ENCODE measurements at regions not wholly inside any gene's neighbourhood (a gene's known extent, or its start where the extent isn't known, plus 50 kb on each side); places are given as distances from the start of the nearest gene placed in this dataset.

DNA sequence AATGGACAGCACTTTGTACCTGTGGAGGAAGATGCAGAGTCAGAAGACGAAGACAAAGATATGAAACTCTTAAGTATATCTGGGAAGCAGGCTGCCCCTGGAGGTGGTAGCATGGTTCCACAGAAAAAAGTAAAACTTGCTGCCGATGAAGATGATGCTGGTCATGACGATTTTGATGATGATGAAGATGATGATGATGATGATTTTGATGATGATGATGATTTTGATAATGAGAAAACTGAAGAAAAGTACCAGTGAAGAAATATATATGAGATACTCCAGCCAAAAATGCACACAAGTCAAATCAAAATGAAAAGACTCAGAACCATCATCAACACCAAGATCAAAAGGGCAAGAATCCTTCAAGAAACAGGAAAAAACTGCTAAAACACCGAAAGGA, 268.5 kb upstream of the EEF2KMT start:
- BruUV-seq (replicated peaks): no TSS peak
- Histone ChIP-seq H4K20me1 (replicated peaks; ENCODE audit: control insufficient read depth, extremely low read depth, insufficient read depth, low read length) (no peaks in the 10 kb centered on the region), H3K4me3 (replicated peaks in 1 of 3; ENCODE audit: insufficient read depth in 1 of 3, low read depth in 1 of 3, low read length in 3 of 3) (no peak overlapping the region), H3K36me3 (ENCODE audit: control insufficient read depth in 2 of 2, extremely low read depth in 1 of 2, insufficient read depth in 2 of 2, low read length in 2 of 2) (no peaks in the 10 kb centered on the region), H3K9me3 (replicated peaks; ENCODE audit: control insufficient read depth, insufficient read depth, low read length) (peaks cover 3% of the 10 kb centered on the region), H3K9ac (replicated peaks; ENCODE audit: extremely low read depth, insufficient read depth, low read length) (no peak overlapping the region), H3K9me1 (replicated peaks; ENCODE audit: control insufficient read depth, extremely low read depth, insufficient read depth, low read length) (no peaks in the 10 kb centered on the region), H2AFZ (ENCODE audit: low read depth, low read length) (no peak overlapping the region), H3K27ac (ENCODE audit: insufficient read depth, low read depth, low read length) (no peak overlapping the region), H3K4me2 (ENCODE audit: insufficient read depth, low read length) (no peak overlapping the region), H3K4me1 (ENCODE audit: control insufficient read depth, extremely low read depth, insufficient read depth, low read length) (no peaks in the 10 kb centered on the region), H3K79me2 (ENCODE audit: control insufficient read depth, insufficient read depth, low read length) (no peaks in the 10 kb centered on the region), H3K27me3 (ENCODE audit: control insufficient read depth in 2 of 2, insufficient read depth in 2 of 2, low read length in 2 of 2) (no peaks in the 10 kb centered on the region)
- POLR2A ChIA-PET: no interaction called here
- DNase-seq (ENCODE audit: low read depth, low spot score) (no peak), FAIRE-seq (no peak)
- intact Hi-C loops (cut with micrococcal nuclease): no loop called here
- CTCF ChIA-PET: no interaction called here
- no peak for TF ChIP-seq EZH2 (IDR thresholded peaks at IDR 0.05; ENCODE audit: borderline replicate concordance, low read depth, low read length, severe bottlenecking)
- dilution Hi-C loops (cut with MboI; ENCODE audit: extremely low pct_ligation_motif_present, low sequenced_read_pairs): no loop called here

GRCh38 chr16:5364186-5364585, 266.6 kb upstream of the EEF2KMT start:
- H3K4me1 ChIP-seq (ENCODE audit: control insufficient read depth, extremely low read depth, insufficient read depth, low read length): no peaks in the 10 kb centered on the region
- H4K20me1 ChIP-seq (replicated peaks; ENCODE audit: control insufficient read depth, extremely low read depth, insufficient read depth, low read length): no peaks in the 10 kb centered on the region
- no peak overlapping the region for H3K4me2 ChIP-seq (ENCODE audit: insufficient read depth, low read length)
- no peaks in the 10 kb centered on the region for H3K27me3 ChIP-seq (ENCODE audit: control insufficient read depth in 2 of 2, insufficient read depth in 2 of 2, low read length in 2 of 2)
- no peak overlapping the region for H2AFZ ChIP-seq (ENCODE audit: low read depth, low read length)
- no peak for TF ChIP-seq POLR2A (IDR thresholded peaks at IDR 0.05; ENCODE audit: low read depth, low read length)
- TF ChIP-seq GATA2 (IDR thresholded peaks at IDR 0.05; ENCODE audit: insufficient read depth, insufficient read length, low read depth, low read length): no peak
- no peak for TF ChIP-seq JUN (IDR thresholded peaks at IDR 0.05; ENCODE audit: borderline replicate concordance, insufficient read depth, insufficient read length, low read depth)
- no peak for TF ChIP-seq EZH2 (IDR thresholded peaks at IDR 0.05; ENCODE audit: borderline replicate concordance, low read depth, low read length, severe bottlenecking)
- TF ChIP-seq, protein P1, sequence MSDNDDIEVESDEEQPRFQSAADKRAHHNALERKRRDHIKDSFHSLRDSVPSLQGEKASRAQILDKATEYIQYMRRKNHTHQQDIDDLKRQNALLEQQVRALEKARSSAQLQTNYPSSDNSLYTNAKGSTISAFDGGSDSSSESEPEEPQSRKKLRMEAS (IDR thresholded peaks at IDR 0.05; ENCODE audit: insufficient read depth, insufficient read length): no peak
- TF ChIP-seq FOS (IDR thresholded peaks at IDR 0.05; ENCODE audit: borderline replicate concordance, insufficient read depth, low read length): no peak
- no peak for TF ChIP-seq MYC (IDR thresholded peaks at IDR 0.05; ENCODE audit: low read depth, low read length)
- TF ChIP-seq, protein P2, sequence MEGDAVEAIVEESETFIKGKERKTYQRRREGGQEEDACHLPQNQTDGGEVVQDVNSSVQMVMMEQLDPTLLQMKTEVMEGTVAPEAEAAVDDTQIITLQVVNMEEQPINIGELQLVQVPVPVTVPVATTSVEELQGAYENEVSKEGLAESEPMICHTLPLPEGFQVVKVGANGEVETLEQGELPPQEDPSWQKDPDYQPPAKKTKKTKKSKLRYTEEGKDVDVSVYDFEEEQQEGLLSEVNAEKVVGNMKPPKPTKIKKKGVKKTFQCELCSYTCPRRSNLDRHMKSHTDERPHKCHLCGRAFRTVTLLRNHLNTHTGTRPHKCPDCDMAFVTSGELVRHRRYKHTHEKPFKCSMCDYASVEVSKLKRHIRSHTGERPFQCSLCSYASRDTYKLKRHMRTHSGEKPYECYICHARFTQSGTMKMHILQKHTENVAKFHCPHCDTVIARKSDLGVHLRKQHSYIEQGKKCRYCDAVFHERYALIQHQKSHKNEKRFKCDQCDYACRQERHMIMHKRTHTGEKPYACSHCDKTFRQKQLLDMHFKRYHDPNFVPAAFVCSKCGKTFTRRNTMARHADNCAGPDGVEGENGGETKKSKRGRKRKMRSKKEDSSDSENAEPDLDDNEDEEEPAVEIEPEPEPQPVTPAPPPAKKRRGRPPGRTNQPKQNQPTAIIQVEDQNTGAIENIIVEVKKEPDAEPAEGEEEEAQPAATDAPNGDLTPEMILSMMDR (IDR thresholded peaks at IDR 0.05; ENCODE audit: extremely low read depth in 1 of 2, insufficient read depth in 1 of 2, low read depth in 1 of 2, low read length in 2 of 2): no peak
- TF ChIP-seq POLR2AphosphoS5 (IDR thresholded peaks at IDR 0.05; ENCODE audit: insufficient read depth, low read depth, low read length): no peak
- CTCF ChIA-PET: no interaction called here
- no peak overlapping the region for H3K4me3 ChIP-seq (replicated peaks in 1 of 3; ENCODE audit: insufficient read depth in 1 of 3, low read depth in 1 of 3, low read length in 3 of 3)
- dilution Hi-C loops (cut with MboI; ENCODE audit: extremely low pct_ligation_motif_present, low sequenced_read_pairs): no loop called here
- no peak overlapping the region for H3K9ac ChIP-seq (replicated peaks; ENCODE audit: extremely low read depth, insufficient read depth, low read length)
- FAIRE-seq: no peak
- H3K79me2 ChIP-seq (ENCODE audit: control insufficient read depth, insufficient read depth, low read length): no peaks in the 10 kb centered on the region
- no peak for DNase-seq (ENCODE audit: low read depth, low spot score)
- H3K9me3 ChIP-seq (replicated peaks; ENCODE audit: control insufficient read depth, insufficient read depth, low read length): peaks cover 4% of the 10 kb centered on the region
- intact Hi-C loops (cut with micrococcal nuclease): no loop called here
- no peaks in the 10 kb centered on the region for H3K9me1 ChIP-seq (replicated peaks; ENCODE audit: control insufficient read depth, extremely low read depth, insufficient read depth, low read length)
- no TSS peak for BruUV-seq (replicated peaks)
- H3K36me3 ChIP-seq (ENCODE audit: control insufficient read depth in 2 of 2, extremely low read depth in 1 of 2, insufficient read depth in 2 of 2, low read length in 2 of 2): no peaks in the 10 kb centered on the region
- POLR2A ChIA-PET: no interaction called here
- H3K27ac ChIP-seq (ENCODE audit: insufficient read depth, low read depth, low read length): no peak overlapping the region
